ENCODE measurements at regions not wholly inside any gene's neighbourhood (a gene's known extent, or its start where the extent isn't known, plus 50 kb on each side); places are given as distances from the start of the nearest gene placed in this dataset.
"Not testable (repeated sequence)": the region's sequence is repeated elsewhere in the genome, so short reads cannot be mapped to it uniquely, and the experiment has no call there.

DNA sequence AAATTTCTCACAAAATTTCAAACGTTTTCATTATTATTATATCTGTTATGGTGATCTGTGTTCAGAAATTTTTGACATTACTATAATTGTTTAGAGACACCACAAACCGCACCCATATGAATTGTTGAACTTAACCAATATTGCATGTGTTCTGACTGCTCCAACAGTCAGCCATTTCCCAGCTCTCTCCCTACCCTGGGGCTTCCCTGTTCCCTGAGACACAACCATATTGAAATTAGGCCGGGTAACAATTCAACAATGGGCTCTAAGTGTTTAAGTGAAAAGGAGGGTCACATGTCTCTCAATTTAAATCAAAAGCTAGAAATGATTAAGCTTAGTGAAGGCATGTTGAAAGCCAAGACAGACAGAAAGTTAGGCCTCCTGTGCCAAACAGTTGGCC, 424.0 kb downstream of the DSC3 start:
- DNase-seq, result no peak

- DNase-seq, result no peak
Observed at GRCh38 chr18:30616414-30616813, 426.1 kb downstream of the DSC3 start.

DNA sequence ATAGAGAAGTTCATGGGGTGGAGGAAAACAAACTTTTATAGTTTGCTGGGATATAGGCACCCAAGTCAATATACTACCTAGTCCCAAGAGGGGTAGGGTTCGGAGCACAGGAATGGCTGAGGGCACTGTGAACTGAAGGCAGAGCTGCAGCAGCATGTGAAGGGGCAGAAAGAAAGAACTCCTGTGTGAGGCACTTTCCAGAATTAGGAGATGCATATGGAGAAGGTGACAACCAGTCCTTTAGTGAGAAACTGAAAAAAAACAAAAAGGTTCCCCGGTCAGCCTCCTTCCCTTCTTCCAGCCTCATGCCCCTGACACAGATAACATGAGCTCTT, 429.1 kb downstream of the DSC3 start:
- DNase-seq, result no peak

- DNase-seq, result no peak
Observed at GRCh38 chr18:30601541-30601940, 441.0 kb downstream of the DSC3 start.

GRCh38 chr18:30597202-30597601, 445.3 kb downstream of the DSC3 start:
- no peak for DNase-seq

DNA sequence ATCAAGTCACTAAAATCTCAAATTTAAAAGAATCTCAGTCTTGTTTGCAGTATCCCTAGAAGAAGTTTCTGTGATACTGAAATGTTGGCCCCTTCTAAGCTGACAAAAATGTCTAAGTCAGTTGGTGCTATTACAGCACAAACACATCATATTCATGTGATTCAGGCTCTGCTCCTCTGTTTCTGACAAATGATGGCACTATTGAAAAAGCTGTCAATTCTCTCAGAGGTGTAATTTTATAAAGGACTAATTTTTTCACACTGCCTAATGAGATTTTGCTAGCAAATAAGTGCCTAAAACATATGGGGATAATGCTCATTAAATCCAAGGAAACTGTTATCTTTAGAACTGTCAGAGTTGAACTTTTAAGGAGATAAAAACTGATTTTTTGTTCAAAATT, 445.9 kb downstream of the DSC3 start:
- DNase-seq, result no peak

GRCh38 chr18:30595942-30596341, 446.6 kb downstream of the DSC3 start:
- DNase-seq, result no peak

DNA sequence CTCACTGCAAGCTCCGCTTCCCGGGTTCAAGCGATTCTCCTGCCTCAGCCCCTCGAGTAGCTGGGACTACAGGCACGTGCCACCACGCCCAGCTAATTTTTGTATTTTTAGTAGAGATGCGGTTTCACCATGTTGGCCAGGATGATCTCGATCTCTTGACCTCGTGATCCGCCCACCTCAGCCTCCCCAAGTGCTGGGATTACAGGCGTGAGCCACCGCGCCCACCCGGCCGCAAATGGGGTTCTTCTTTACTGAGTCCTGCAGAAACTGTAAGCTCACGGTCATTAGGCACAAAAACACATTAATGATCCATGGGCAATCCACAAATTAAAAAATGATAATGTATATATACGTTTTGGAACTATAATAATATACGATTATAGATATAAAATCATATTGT, 447.6 kb downstream of the DSC3 start:
- DNase-seq, result not testable (repeated sequence)

GRCh38 chr18:30591462-30591861, 451.1 kb downstream of the DSC3 start:
- no peak for DNase-seq

DNA sequence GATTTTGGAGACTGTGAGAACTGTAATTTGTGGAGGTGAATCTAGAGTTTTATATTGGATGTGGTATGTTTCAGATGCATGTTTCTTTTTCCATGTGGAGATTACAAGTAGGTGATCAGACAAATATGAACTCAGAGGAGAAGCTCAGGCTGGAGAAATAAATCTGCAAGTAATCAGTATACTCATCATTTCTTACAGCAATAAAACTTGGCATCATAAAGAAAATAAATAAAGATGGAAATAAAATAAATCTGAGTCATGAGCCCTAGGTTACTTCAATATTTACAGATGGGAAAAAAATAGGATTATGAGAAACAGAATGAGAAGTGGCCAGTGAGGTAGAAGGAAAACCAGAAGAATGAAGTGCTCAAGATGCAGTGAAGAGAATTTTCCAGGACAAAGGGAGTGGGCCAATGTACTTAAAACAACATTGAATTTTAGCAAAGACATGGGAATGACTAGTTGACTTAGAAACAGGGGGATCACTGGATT, 453.8 kb downstream of the DSC3 start:
- DNase-seq, result no peak

GRCh38 chr18:30583768-30584167, 458.8 kb downstream of the DSC3 start:
- DNase-seq, result no peak

- DNase-seq, result no peak
Observed at GRCh38 chr18:30582078-30582477, 460.5 kb downstream of the DSC3 start.

- no peak for DNase-seq
Observed at GRCh38 chr18:30578707-30579106, 463.8 kb downstream of the DSC3 start.

DNA sequence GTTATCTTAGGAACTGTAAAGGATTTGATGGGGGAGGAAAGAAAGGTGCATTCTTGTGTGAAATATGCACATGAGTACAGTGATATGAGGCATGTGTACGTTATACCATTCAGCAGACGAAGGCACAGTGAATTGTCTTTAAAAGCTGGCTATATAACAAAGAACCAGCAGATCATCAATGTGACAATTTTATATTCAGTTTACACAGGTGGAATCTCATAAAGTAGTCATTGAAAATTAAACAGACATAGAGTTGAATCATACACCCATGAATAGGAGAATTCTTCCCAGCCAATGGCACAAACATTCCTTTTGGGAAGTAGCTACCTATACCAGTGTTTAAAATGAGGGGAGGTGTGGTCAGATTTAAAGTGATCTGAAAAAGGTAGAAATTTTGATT, 470.3 kb downstream of the DSC3 start:
- no peak for DNase-seq

DNA sequence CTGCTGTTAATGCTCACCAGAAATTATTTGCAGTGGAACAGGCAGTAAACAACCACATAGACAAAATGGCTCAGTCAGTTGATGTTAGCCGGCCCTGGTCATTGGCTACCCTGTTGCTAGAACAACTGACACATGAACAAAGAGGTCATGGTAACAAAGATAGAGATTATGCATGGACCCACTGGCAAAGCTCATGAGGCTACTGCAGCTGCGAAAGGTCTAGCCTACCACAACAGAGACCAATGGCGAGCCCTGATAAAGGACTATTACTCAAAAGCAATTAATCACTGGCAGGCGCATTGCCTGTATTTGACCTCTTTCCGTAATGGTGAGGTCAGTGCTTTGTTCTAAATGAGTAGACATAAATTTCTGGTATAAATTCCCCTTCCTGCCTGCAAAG, 474.2 kb downstream of the DSC3 start:
- DNase-seq, result no peak

DNA sequence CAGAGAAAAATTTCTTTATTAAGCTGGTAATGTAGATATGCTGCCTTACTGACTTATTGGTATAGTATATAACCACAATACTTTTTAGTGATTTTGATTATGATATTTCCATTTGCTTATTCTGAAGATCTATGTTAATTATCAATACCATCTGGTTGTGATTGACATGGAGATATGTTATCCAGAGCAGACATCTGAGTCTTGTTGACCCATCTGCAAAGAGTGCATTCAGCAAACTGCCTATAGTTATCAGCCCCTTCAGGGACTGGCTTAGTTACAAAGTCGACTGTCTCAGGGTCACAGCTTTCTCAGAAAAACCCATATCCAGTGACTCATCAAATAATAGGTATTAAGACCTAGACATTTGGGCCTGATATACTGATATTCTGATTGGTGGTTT, 475.7 kb downstream of the DSC3 start:
- no peak for DNase-seq

DNA sequence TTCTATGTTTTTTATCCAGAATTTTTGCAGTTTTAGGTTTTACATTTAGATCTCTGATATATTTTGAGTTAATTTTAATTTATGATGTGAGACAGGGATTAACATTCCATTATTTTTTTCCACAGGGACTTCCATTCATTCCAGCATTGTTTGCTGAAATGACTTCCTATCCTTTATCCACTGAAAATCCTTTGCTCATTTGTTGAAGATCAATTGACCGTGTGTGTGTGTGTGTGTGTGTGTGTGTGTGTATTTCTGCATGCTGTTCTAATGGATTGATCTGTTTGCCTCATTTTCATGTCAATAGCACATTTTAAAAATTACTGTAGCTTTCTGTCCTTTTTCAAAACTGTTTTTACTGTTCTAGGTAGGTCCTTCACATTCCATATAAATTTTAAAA, 480.3 kb downstream of the DSC3 start:
- no peak for DNase-seq

DNA sequence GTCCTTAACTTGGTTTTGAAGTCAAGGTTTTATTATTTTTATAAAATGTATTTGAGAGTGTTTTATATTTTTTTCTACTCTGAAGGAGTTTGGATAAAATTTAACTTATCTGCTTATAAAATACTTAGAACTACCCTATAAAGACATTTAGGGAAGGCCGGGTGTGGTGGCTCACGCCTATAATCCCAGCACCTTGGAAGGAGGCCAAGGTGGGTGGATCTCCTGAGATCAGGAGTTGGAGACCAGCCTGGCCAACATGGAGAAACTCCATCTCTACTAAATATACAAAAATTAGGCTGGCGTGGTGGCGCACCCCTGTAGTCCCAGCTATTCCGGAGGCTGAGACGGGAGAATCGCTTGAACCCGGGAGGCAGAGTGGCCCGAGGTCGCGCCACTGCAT, 486.4 kb downstream of the DSC3 start:
- no peak for DNase-seq

- DNase-seq, result no peak
Observed at GRCh38 chr18:30545393-30545792, 497.1 kb downstream of the DSC3 start.

DNA sequence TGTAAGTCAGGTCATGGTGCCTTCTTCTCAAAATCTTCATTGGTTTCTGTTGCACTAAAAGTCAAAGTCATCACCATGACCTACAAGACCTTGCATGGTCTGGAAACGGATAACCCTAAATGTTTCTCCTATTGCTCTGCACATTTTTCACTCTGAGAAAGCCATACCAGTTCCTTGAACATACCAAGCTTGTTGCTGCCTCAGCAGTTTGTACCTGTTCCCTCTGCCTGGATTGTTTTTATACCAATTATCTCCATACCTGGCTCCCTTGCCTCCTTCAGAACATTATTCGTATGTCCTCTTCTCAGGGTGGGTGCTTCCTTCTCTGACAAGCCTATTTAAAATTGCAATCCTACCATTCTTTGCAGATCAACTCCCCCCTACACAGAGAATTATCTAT, 498.4 kb downstream of the DSC3 start:
- DNase-seq, result no peak

- no peak for DNase-seq
Observed at GRCh38 chr18:30533716-30534115, 508.8 kb downstream of the DSC3 start.

GRCh38 chr18:30527917-30528316, 514.6 kb downstream of the DSC3 start:
- DNase-seq, result no peak

DNA sequence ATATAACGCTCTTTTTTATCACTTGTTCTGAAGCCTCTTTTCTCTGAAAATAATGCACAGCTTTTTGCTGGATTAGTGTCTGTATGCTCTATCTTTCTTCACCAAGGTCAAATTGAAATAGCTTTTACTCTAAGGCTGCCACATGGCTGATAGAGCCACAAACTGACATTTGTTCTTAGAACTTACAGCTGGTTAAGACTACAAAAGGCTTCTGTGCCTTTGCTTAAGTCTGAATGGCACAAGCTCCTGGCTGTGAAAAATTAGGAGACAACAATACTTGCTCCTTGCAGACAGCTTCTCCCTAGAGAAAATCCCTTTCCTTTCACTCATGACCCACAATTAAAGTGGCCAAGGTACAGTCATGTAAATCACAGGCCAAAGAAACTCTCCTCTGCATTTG, 515.3 kb downstream of the DSC3 start:
- no peak for DNase-seq

GRCh38 chr18:30522288-30522929, 520.1 kb downstream of the DSC3 start:
- no peak for DNase-seq

DNA sequence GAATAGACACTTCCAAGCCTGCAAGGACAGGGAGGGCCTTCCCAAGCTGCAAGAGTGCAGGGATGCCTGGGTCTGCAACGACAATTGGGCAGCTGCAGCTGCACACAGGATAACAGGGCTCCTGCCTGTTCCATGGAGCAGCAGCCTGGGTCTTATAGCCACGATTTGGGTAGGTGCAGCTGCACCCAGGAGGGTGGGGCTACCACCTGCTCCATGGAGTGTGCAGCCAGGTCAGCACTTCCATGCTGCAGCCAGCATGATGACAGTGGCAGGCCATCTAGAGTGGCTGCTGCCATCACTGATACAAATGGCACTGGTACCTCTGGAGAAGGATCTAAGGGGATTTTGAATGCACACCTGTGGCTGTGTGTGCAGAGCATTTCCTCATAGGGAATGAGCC, 528.5 kb downstream of the DSC3 start:
- no peak for DNase-seq

GRCh38 chr18:30512872-30513271, 529.7 kb downstream of the DSC3 start:
- no peak for DNase-seq
